Activated T-cell treated with anti-CD3 and anti-CD28 coated beads for 48 hours (primary cell): ENCODE measurements at regions not wholly inside any gene's neighbourhood (a gene's known extent, or its start where the extent isn't known, plus 50 kb on each side); places are given as distances from the start of the nearest gene placed in this dataset.

Experiments
- DNase-seq: peaks from one replicate; pipeline ENCODE4 v3.0.0-alpha.2; 2020; ENCODE audit warnings: low read depth

DNA sequence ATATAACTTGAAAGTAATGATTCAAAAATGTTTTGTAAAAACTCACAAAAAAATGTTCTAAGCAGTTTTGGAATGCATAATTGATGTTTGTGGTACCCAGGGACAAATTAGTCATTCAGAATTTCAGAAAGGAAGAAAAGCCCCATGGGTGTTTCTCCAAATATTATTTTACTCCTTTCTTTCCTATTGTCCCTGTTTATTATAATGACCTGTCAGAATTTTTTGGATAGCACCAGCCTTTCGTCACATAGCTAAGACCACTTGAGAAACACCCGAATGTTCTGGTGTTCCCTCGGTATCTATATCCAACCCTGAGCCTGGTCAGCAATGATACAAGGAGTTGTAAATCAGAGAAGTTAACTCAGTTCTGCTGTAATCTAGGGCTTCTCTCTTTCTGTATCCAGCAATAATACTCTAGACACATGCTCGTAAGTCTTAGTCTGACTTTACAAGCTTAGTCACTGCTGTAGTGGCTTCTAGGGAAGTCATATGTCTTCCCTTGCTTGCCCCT, 64.8 kb upstream of the MEOX2 start:
- no peak for DNase-seq

DNA sequence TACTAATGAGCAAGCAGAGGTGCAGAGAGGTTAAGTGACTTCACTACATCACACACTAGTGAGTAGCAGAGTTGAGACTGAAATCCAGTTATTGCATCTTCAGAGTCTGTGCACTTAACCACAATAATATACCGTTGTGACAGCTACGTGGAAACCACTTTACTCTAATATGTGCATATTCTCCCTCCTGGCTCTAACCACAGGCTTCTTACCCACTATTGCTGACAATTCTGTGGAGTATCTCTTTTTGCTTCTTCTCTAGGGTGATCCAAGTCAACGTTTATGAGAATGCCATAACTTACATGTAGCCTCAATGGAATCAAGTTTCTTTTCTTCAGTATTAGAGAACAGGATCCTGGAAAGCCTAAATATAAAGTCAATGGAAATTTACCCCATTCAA, 64.2 kb upstream of the MEOX2 start:
- DNase-seq = no peak

DNA sequence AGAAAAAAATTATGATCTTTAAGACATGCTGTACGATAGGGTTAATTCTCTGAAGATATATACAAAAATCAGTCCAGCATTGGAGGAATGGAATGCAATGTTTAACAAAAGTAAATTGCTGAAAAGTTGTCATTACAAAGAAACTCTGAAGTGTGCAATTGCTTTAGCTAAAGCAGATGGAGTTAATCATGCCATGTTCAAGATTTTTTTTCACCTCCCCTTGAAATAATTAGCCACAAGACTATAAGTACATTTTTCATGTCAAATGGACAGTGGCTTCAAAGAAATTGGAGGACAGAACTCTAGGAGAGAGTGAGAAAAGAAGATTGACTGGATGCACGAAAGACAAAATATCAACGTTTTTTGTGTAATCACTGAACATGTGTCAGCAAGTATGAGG, 63.1 kb upstream of the MEOX2 start:
- no peak for DNase-seq

DNA sequence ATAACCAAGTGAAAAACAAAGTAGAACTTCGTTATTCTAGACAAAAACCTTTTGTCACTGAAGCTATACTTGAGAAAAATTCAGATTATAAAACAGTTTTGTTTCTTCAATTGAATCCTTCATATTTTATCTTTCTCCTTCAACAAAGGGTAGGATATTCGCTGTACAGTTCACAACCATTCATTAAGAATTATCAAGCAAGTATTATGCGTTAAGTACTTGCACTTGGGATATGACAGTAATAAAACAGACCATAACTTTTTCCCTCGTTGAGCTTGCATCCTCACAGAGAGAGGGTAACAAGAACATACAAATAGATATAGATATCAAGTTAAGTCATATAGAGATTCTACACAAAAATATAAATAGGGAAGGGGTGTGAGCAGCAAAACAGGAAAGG, 61.2 kb upstream of the MEOX2 start:
- no peak for DNase-seq

DNA sequence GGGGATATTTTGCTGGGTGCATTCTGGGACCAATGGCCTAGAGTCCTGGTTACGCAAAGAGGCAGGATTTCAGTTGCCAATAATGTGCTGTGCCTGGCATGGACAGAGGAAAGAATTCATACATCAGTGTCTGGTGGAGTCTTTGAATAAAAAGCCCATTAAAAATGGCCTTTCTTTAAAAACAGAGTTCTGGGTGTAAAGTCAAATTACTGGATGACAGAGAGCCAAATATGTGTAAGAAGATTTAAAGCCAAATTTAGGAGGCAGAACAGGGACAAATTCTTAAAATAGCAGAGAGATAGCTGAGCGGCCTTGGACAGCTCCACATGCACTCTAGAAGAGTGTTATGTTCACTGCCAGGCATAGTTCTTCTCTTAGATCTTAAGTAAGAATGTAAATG, 60.8 kb upstream of the MEOX2 start:
- DNase-seq = no peak

DNA sequence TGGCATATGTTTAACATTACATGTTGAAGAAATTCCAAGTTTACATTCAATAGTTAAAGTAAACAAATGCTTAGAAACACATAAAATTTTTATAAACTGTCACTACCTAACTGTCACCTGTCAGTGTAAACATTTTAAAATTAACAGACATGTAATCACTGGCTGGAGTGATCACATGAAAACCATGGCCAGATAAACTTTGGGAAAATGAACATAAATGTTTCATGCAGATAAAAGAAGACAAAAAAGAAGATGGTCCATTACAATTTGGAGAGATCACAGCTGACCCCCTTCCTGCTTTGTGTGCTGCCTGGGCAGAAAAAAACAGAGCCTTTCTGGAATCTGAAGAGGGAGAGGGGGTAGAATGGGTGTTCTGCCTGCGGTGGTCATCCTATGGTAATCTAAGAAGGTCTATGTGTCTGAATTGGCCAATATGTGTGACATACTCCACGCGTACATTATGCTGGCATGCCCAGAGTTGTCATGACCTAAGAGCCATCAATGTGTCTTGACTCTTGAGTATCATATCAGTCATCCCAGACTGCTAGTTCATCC, 57.5 kb upstream of the MEOX2 start:
- DNase-seq = no peak

DNA sequence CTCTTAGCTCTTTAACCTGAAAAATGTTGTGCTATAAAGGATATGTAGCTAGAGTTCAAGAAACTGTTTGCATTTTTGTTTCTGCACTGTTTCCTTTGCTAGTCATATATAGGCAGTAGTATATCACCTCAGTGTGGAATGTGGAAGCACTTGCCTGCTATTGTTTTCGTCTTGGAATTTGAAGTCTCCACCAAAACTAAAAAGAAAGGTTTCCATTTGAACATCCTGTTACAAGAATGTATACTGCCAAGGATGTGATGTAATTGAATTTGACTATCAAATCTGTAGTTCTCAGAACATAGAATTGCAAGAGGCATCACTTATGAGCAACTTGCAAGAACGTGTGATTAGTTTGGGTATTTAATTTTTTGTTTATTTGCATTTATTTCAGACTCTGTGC, 51.1 kb upstream of the MEOX2 start:
- no peak for DNase-seq
